K562 (cell line): ENCODE measurements at regions not wholly inside any gene's neighbourhood (a gene's known extent, or its start where the extent isn't known, plus 50 kb on each side); places are given as distances from the start of the nearest gene placed in this dataset.

Experiments used
- ATAC-seq: fragments of 200-7000 bp; cut with Tn5 transposase; 3 replicates; pipeline ENCODE4 v1.9.1; 2020; ENCODE audit warnings: moderate library complexity
- BruUV-seq: library from RNA; stranded (reverse); fragments of 400-500 nt; replicated peaks from 2 replicates; lab custom pipeline; 2021; lab: Mats Ljungman, UMichigan
- CTCF ChIA-PET: fragments of 300-600 bp; formaldehyde crosslinking; extraction: SDS; loops from one replicate; lab custom pipeline; 2021; ENCODE audit warnings: low intra/inter-chr PET ratio; lab: Yijun Ruan, JAX
- POLR2A ChIA-PET: fragments of 300-600, 350-650 bp; sonication (Branson Sonifier 250); formaldehyde crosslinking; extraction: SDS; loops from one replicate; lab custom pipeline; 2021; ENCODE audit warnings: antibody characterized with exemption, inconsistent platforms; lab: Yijun Ruan, JAX
- DNase-seq, 4 experiments: peaks; one replicate each; pipeline versions ENCODE4 v3.0.0 to v3.0.0-alpha.2; 2011 to 2018; ENCODE audit warnings: low spot score in 3 of 4, mixed read lengths in 3 of 4; ENCODE audit errors: extremely low read depth in 1 of 4
- FAIRE-seq: peaks from 2 replicates; lab custom pipeline; 2011; peaks lifted over from hg19 to GRCh38; lab: Jason Lieb, UNC
- H2AFZ ChIP-seq: 2 replicates; pipeline ENCODE4 v1.6.0; 2011; ENCODE audit warnings: low read depth, low read length, control low read depth, inconsistent platforms
- H3K27ac ChIP-seq: fragments of 200-600 bp; 3 replicates; pipeline ENCODE4 v1.8.0; 2011; ENCODE audit warnings: low read depth, mild to moderate bottlenecking, control low read depth, inconsistent platforms, low read length, moderate library complexity, mixed read lengths; ENCODE audit errors: extremely low read depth
- H3K27me3 ChIP-seq, 2 experiments: fragments of 300-600 bp in 1 of 2; 2 replicates in 1 of 2; 3 replicates in 1 of 2; pipeline versions ENCODE4 v1.6.0 to v1.8.0; 2011; ENCODE audit warnings: inconsistent platforms in 2 of 2, low read length in 2 of 2, mild to moderate bottlenecking in 1 of 2, mixed read lengths in 1 of 2, moderate library complexity in 1 of 2; ENCODE audit not compliant: control insufficient read depth in 2 of 2, insufficient read depth in 2 of 2
- H3K36me3 ChIP-seq: fragments of 300-600 bp; 3 replicates; pipeline ENCODE4 v1.8.0; 2011; ENCODE audit warnings: mild to moderate bottlenecking, low read length, inconsistent platforms; ENCODE audit not compliant: control insufficient read depth, insufficient read depth
- H3K4me1 ChIP-seq, 2 experiments: fragments of 200-600 bp in 1 of 2; replicated peaks in 1 of 2; 2 replicates in 1 of 2; 3 replicates in 1 of 2; pipeline versions ENCODE4 v1.5.1 to v1.8.0; 2011; ENCODE audit warnings: inconsistent platforms in 2 of 2, low read length in 2 of 2, mild to moderate bottlenecking in 1 of 2, mixed read lengths in 1 of 2, moderate library complexity in 1 of 2; ENCODE audit not compliant: control insufficient read depth in 2 of 2, insufficient read depth in 2 of 2
- H3K4me2 ChIP-seq: 2 replicates; pipeline ENCODE4 v1.6.1; 2011; ENCODE audit warnings: low read length, control low read depth, inconsistent platforms, mixed read lengths; ENCODE audit not compliant: insufficient read depth
- H3K4me3 ChIP-seq: fragments of 200-600 bp; sonication (generic), shearing (Covaris generic); 2 replicates; pipeline ENCODE4 v1.5.1; 2016; ENCODE audit warnings: control low read depth, inconsistent platforms
- H3K79me2 ChIP-seq: fragments of 200-600 bp; 3 replicates; pipeline ENCODE4 v1.8.0; 2011; ENCODE audit warnings: low read length, inconsistent platforms; ENCODE audit not compliant: control insufficient read depth, insufficient read depth
- H3K9ac ChIP-seq, 2 experiments: 2 replicates each; pipeline versions ENCODE4 v1.6.0 to v1.6.1; 2011; ENCODE audit warnings: low read depth in 2 of 2, low read length in 2 of 2, control low read depth in 1 of 2, inconsistent platforms in 1 of 2, mild to moderate bottlenecking in 1 of 2, mixed read lengths in 1 of 2; ENCODE audit not compliant: insufficient read depth in 1 of 2
- H3K9me1 ChIP-seq: one replicate; pipeline ENCODE4 v1.6.0; 2011; ENCODE audit warnings: inconsistent platforms, mild to moderate bottlenecking, low read length, moderate library complexity; ENCODE audit not compliant: control insufficient read depth, insufficient read depth
- H3K9me3 ChIP-seq: replicated peaks from 2 replicates; pipeline ENCODE4 v1.5.1; 2011; ENCODE audit warnings: low read depth, low read length, inconsistent platforms; ENCODE audit not compliant: control insufficient read depth, insufficient read depth
- H4K20me1 ChIP-seq: replicated peaks from 2 replicates; pipeline ENCODE4 v1.6.1; 2011; ENCODE audit warnings: low read length, inconsistent platforms, mixed read lengths; ENCODE audit not compliant: control insufficient read depth, insufficient read depth
- ARNT ChIP-seq, 2 experiments: fragments of 450-650 bp; IDR thresholded peaks; 2 replicates each; pipeline ENCODE4 v1.6.1; 2016; ENCODE audit warnings: mild to moderate bottlenecking in 1 of 2
- BRD9 ChIP-seq: fragments of 450-650 bp; IDR thresholded peaks from 2 replicates; pipeline ENCODE4 v1.6.1; 2018; ENCODE audit warnings: low read depth; ENCODE audit not compliant: partially characterized antibody
- CBFA2T3 ChIP-seq: fragments of 450-650 bp; IDR thresholded peaks from 2 replicates; pipeline ENCODE4 v1.6.1; 2017
- FOXK2 ChIP-seq, 2 experiments: fragments of 450-650 bp; IDR thresholded peaks in 1 of 2; conservative IDR thresholded peaks in 1 of 2; 2 replicates each; pipeline ENCODE4 v1.6.1; 2016; ENCODE audit warnings: low read depth in 2 of 2, mild to moderate bottlenecking in 1 of 2
- MAFK ChIP-seq: IDR thresholded peaks from 2 replicates; pipeline ENCODE4 v1.6.1; 2011; ENCODE audit warnings: low read length, improper control_type of control experiment
- POLR2H ChIP-seq: IDR thresholded peaks from 2 replicates; pipeline ENCODE4 v1.6.1; 2016; ENCODE audit warnings: missing genetic modification characterization, low read depth, mild to moderate bottlenecking, control low read depth, missing compliant biosample characterization, moderate library complexity
- PYGO2 ChIP-seq: fragments of 450-650 bp; IDR thresholded peaks from 2 replicates; pipeline ENCODE4 v1.6.1; 2016; ENCODE audit warnings: mild to moderate bottlenecking, missing genetic modification characterization, moderate library complexity, missing compliant biosample characterization
- STAG1 ChIP-seq: sonication (generic); formaldehyde crosslinking; IDR thresholded peaks from 2 replicates; pipeline ENCODE4 v1.5.0; 2020; ENCODE audit warnings: missing genetic modification reagents, borderline replicate concordance
- TCF3 ChIP-seq: sonication (generic); formaldehyde crosslinking; IDR thresholded peaks from 2 replicates; pipeline ENCODE4 v1.4.0; 2020; ENCODE audit warnings: mild to moderate bottlenecking, missing genetic modification reagents
- ZNF175 ChIP-seq: fragments of 200-800 bp; sonication (Bioruptor generic); IDR thresholded peaks from 2 replicates; pipeline ENCODE4 v1.6.1; 2016; ENCODE audit warnings: low read depth, mild to moderate bottlenecking, missing genetic modification characterization, missing compliant biosample characterization
- ZNF384 ChIP-seq: IDR thresholded peaks from 2 replicates; pipeline ENCODE4 v1.6.1; 2012; ENCODE audit warnings: low read depth, low read length, improper control_type of control experiment
- ZNF589 ChIP-seq: fragments of 200-800 bp; sonication (Bioruptor generic); IDR thresholded peaks from 2 replicates; pipeline ENCODE4 v1.6.1; 2016; ENCODE audit warnings: low read depth, missing genetic modification characterization, missing compliant biosample characterization
- WGBS: fragments of 100-300 bp; shearing (Covaris generic); methylation state at CpG from one replicate; pipeline ENCODE4 v1.1.6; 2016; ENCODE audit warnings: low coverage, mixed read lengths; ENCODE audit not compliant: insufficient coverage; ENCODE audit errors: missing lambda C conversion rate; 5-methylcytosine and 5-hydroxymethylcytosine counted together
- in situ Hi-C: fragments of 300-500 bp; cut with MboI; formaldehyde crosslinking; loops from 4 replicates; pipeline ENCODE4 v1.15.0; 2018; ENCODE audit warnings: inconsistent platforms, mixed read lengths
- intact Hi-C: fragments of 100-400 bp; cut with micrococcal nuclease; formaldehyde crosslinking; loops from 2 replicates; pipeline ENCODE4 v1.14.2; 2022
- TF ChIP-seq, protein P1 (sequence below): fragments of 250-450 bp; sonication (Bioruptor Pico); IDR thresholded peaks from 2 replicates; pipeline ENCODE4 v1.8.0; 2021; ENCODE audit warnings: mild to moderate bottlenecking, moderate library complexity
- TF ChIP-seq, protein P2 (sequence below): fragments of 450-650 bp; formaldehyde crosslinking; IDR thresholded peaks from 2 replicates; pipeline ENCODE4 v1.4.0; 2022; ENCODE audit warnings: missing genetic modification characterization

DNA sequence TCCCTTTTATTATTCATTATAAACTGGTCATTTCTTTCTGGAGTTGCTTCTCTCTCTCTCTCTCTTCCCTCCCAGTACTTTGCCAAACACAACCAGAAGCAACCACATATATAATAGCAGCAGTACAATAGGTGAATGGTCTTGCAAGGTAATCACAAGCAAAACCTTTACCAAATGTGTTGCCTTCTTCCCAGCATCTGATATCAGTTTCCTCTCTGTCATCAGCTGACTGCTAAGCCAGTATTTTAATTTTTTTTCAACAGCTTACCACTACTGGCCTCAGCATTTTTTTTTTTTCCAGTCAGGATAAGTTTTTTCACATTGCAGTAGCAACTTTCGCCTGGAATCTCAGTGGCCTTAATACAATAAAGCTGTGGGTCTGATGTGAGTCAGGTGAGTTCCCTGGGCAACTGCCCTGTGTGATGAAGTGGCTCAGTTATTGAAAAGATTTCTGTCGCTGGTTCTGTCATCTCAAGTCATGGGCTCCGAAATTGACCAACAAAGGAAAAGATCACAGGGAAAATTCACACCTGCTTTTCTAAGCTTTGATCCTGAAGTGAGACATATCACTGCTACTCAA is 282.5 kb upstream of the AMIGO2 start:
- DNase-seq = no peak
- in situ Hi-C loops = no loop called here
- CTCF ChIA-PET = interaction anchor here (0.6 kb wide), 1 partner anchor 292 kb away, joined by 4 read pairs; no protein-coding TSS in a partner anchor

DNA sequence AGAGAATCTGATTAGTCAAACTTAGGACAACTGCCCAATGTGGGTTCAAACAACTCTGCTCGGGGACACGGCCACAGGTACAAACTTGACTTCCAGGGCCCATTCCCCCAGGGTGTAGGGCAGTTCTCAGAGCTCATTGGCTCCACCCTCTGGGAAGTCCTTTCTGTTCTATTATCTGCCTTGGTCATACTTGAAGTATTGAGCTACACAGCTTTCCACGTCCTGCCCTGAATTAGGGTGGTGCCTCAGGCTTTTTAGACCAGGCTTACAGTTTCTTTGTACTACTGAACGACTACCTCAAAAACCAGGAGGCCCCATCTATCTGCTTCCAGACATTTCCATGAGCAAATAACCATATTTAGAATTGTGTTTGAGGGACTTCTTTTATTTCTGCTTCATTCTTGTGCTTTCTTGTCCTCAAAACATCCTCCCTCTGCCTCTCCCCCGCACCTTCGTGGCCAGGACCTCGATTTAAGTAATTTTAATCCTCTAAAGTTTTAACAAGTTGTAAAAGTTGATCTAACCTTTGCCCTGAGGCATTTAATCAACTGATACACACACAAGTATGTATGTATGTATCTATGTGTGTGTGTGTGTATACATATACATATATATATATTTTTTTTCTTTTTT is 281.7 kb upstream of the AMIGO2 start:
- POLR2A ChIA-PET = interaction anchor here (0.6 to 1.0 kb wide), 4 partner anchors 9 to 23 kb away, joined by 3 to 4 read pairs (median 3); no protein-coding TSS in a partner anchor
- H3K9me1 ChIP-seq = no peaks in the 10 kb centered on the region
- H3K4me3 ChIP-seq = peak overlapping the region; percentile 31
- no peaks in the 10 kb centered on the region for H3K27me3 ChIP-seq
- in situ Hi-C loops = no loop called here
- no peaks in the 10 kb centered on the region for H3K79me2 ChIP-seq
- H3K27ac ChIP-seq = peak overlapping the region; percentile 67
- peak overlapping the region; percentile 93 for H2AFZ ChIP-seq
- no peaks in the 10 kb centered on the region for H4K20me1 ChIP-seq
- CTCF ChIA-PET = no interaction called here
- H3K4me2 ChIP-seq = peak overlapping the region; percentile 79
- BruUV-seq = no TSS peak
- peak overlapping the region in 1 of 2 experiments; percentile 51; a peak in 3 of 4 replicates for H3K9ac ChIP-seq
- no peaks in the 10 kb centered on the region for H3K36me3 ChIP-seq
- peaks cover 0 to 36% of the 10 kb centered on the region in 2 experiments; a peak in 4 of 5 replicates for H3K4me1 ChIP-seq
- FAIRE-seq (peak; percentile 96), ATAC-seq (peak; percentile 98), DNase-seq (peak; percentile 36 to 85 (median 54))
- intact Hi-C loops = loop anchor here (2.0 to 5.0 kb wide), 2 partner anchors 35 to 279 kb away; no protein-coding TSS in a partner anchor
- WGBS = 3% methylated on average over 7 of the region's 7 CpGs
- H3K9me3 ChIP-seq = no peaks in the 10 kb centered on the region
- TF ChIP-seq BRD9 (peak; percentile 14), POLR2H (tag) (peak; percentile 69; the same call in 1 of the 2 replicates), CBFA2T3 (peak; percentile 39), TCF3 (CRISPR knock-in tag) (0 out of 2 replicates have a peak, but pooled peaks have one; percentile 12), FOXK2 (conservative IDR thresholded peaks at IDR 0.05 in 1 of 2, IDR thresholded peaks at IDR 0.05 in 1 of 2; ENCODE audit: low read depth in 2 of 2) (no peak), PYGO2 (tag) (0 out of 2 replicates have a peak, but pooled peaks have one; percentile 38)
- TF ChIP-seq, protein P1, sequence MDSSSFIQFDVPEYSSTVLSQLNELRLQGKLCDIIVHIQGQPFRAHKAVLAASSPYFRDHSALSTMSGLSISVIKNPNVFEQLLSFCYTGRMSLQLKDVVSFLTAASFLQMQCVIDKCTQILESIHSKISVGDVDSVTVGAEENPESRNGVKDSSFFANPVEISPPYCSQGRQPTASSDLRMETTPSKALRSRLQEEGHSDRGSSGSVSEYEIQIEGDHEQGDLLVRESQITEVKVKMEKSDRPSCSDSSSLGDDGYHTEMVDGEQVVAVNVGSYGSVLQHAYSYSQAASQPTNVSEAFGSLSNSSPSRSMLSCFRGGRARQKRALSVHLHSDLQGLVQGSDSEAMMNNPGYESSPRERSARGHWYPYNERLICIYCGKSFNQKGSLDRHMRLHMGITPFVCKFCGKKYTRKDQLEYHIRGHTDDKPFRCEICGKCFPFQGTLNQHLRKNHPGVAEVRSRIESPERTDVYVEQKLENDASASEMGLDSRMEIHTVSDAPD = no peak
- TF ChIP-seq, protein P2, sequence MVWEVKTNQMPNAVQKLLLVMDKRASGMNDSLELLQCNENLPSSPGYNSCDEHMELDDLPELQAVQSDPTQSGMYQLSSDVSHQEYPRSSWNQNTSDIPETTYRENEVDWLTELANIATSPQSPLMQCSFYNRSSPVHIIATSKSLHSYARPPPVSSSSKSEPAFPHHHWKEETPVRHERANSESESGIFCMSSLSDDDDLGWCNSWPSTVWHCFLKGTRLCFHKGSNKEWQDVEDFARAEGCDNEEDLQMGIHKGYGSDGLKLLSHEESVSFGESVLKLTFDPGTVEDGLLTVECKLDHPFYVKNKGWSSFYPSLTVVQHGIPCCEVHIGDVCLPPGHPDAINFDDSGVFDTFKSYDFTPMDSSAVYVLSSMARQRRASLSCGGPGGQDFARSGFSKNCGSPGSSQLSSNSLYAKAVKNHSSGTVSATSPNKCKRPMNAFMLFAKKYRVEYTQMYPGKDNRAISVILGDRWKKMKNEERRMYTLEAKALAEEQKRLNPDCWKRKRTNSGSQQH (CRISPR knock-in tag) = no peak

More for the DNA sequence above, 282.5 kb upstream of the AMIGO2 start:
- Histone ChIP-seq H3K4me1 (peaks cover 0 to 32% of the 10 kb centered on the region in 2 experiments; a peak in 4 of 5 replicates), H3K9ac (no peak overlapping the region), H2AFZ (0 out of 2 replicates have a peak overlapping the region, but pooled peaks have one; percentile 23), H3K27ac (peak overlapping the region; percentile 34; the same call in 1 of the 3 replicates), H3K4me3 (no peak overlapping the region), H3K9me1 (no peaks in the 10 kb centered on the region), H3K79me2 (no peaks in the 10 kb centered on the region), H3K9me3 (no peaks in the 10 kb centered on the region), H3K27me3 (no peaks in the 10 kb centered on the region), H3K4me2 (no peak overlapping the region), H4K20me1 (no peaks in the 10 kb centered on the region), H3K36me3 (no peaks in the 10 kb centered on the region)
- POLR2A ChIA-PET = interaction anchor here (0.6 kb wide), 1 partner anchor 1199 kb away, joined by 3 read pairs; no protein-coding TSS in a partner anchor
- 43% methylated on average over 3 of the region's 3 CpGs for WGBS
- TF ChIP-seq ARNT (IDR thresholded peaks at IDR 0.05) (no peak), MAFK (0 out of 2 replicates have a peak, but pooled peaks have one; percentile 8), ZNF589 (CRISPR knock-in tag) (peak; percentile 14; the same call in 1 of the 2 replicates), STAG1 (no peak), ZNF384 (0 out of 2 replicates have a peak, but pooled peaks have one; percentile 22), ZNF175 (CRISPR knock-in tag) (peak; percentile 24; the same call in 1 of the 2 replicates)
- BruUV-seq = no TSS peak
- FAIRE-seq (peak; percentile 29), ATAC-seq (no peak)
- intact Hi-C loops = loop anchor here (5.0 kb wide), 1 partner anchor 280 kb away; no protein-coding TSS in a partner anchor
